ENCODE measurements at regions not wholly inside any gene's neighbourhood (a gene's known extent, or its start where the extent isn't known, plus 50 kb on each side); places are given as distances from the start of the nearest gene placed in this dataset.

DNA sequence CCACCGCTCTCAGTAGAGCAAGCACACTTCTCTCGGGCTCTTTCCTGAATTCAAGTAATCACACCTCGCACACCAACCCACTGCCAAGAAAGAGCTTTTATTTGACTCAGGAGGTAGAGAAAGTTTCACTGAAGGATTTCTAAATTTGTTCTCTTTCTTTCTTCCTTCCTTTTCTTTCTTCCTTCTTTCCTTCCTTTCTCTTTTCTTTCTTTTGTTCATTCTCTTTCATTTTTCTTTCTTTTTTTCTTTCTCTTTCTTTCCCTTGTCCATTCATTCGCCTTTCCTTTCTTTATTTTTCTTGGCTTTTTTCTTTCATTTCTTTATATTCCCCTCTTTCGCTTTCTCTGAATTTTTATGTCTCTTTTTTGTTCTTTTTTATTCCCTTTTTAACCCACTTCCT is 300.1 kb downstream of the ENC1 start:
- TF ChIP-seq, protein P1, sequence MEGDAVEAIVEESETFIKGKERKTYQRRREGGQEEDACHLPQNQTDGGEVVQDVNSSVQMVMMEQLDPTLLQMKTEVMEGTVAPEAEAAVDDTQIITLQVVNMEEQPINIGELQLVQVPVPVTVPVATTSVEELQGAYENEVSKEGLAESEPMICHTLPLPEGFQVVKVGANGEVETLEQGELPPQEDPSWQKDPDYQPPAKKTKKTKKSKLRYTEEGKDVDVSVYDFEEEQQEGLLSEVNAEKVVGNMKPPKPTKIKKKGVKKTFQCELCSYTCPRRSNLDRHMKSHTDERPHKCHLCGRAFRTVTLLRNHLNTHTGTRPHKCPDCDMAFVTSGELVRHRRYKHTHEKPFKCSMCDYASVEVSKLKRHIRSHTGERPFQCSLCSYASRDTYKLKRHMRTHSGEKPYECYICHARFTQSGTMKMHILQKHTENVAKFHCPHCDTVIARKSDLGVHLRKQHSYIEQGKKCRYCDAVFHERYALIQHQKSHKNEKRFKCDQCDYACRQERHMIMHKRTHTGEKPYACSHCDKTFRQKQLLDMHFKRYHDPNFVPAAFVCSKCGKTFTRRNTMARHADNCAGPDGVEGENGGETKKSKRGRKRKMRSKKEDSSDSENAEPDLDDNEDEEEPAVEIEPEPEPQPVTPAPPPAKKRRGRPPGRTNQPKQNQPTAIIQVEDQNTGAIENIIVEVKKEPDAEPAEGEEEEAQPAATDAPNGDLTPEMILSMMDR (IDR thresholded peaks at IDR 0.05; ENCODE audit: insufficient read depth, low read length, severe bottlenecking): no peak
- no peaks in the 10 kb centered on the region for H3K36me3 ChIP-seq (ENCODE audit: control insufficient read depth, insufficient read depth, low read length)
- H3K4me3 ChIP-seq (ENCODE audit: low read depth, low read length): no peak overlapping the region
- no peak for DNase-seq (ENCODE audit: low read depth)
- no peak for FAIRE-seq
- H3K27me3 ChIP-seq (ENCODE audit: control insufficient read depth, insufficient read depth, low read length): no peaks in the 10 kb centered on the region

DNA sequence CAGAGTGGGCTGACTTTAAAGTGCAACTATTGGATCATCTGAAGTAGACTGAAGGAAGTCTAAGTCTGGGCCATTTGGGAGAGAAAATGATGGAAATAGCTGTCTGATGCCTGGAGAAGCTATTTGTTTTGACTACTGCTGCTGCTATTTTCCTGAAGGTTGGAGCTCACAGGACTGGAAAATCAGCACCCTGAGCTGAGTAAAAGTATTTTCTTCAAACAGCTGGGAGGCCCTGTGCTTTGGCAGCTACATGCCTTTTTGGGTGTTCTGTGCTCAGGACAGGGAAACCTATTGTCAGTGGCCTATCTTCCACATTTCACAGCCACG is 302.6 kb downstream of the ENC1 start:
- FAIRE-seq: no peak
- no peak for DNase-seq (ENCODE audit: low read depth)
- Histone ChIP-seq H3K27me3 (ENCODE audit: control insufficient read depth, insufficient read depth, low read length) (no peaks in the 10 kb centered on the region), H3K4me3 (ENCODE audit: low read depth, low read length) (no peak overlapping the region), H3K36me3 (ENCODE audit: control insufficient read depth, insufficient read depth, low read length) (no peaks in the 10 kb centered on the region)
- TF ChIP-seq, protein P1 (IDR thresholded peaks at IDR 0.05; ENCODE audit: insufficient read depth, low read length, severe bottlenecking): no peak

DNA sequence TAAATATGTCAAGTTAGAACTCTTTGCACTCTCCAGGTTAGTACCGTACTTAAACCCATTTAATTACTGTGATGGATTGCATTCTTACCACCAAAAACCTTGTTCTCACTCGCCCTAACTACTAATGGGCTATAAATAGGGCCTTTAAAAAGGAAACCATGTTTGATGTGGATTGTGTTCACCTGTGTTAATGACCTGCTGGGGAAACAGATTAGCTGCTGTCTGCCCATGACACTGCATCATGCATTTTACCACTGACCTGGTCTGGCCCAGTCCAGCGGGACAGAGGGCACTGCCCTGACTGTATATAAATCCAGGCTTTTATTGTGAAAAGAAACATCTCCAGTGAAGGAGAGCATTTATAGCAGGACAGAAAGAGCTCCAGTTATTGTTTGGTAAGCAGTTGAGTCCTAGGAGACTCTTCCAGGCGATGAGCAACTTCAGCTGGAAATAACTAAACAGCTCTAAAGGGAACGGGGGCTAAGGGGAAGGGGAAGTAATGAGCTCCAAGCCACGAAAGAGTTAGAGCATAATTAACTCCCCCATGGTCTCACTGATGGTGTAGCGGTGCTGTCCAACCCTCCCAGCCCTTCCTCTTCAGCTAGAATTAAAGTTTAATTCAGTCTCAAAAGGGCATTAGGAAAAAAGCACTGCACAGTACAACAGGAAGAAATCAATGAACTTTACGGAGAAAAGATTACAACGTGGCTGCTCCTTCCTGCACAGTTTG is 303.1 kb downstream of the ENC1 start:
- peak; percentile 36 for FAIRE-seq
- Histone ChIP-seq H3K4me3 (ENCODE audit: low read depth, low read length) (no peak overlapping the region), H3K36me3 (ENCODE audit: control insufficient read depth, insufficient read depth, low read length) (no peaks in the 10 kb centered on the region)

DNA sequence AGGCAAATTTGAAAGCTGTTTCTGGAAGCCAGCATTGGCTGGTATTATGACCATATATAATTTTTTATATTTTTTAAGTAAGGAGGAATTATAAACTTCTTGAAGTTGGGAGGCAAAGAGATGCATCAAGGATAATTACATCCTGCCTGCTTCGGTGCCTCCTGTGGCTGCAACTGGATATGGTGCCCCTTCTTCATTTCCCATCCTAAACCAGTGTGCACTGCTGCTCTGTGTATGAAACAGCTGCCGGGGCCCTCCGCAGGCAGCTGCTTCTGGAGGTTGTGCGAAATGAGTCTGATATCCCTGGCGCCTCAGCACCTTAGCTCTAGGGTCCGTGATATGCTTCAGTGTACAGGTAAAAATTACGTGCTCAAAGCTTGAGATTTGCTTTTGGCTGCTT is 304.2 kb downstream of the ENC1 start:
- H3K4me3 ChIP-seq (ENCODE audit: low read depth, low read length): no peak overlapping the region
- TF ChIP-seq, protein P1 (IDR thresholded peaks at IDR 0.05; ENCODE audit: insufficient read depth, low read length, severe bottlenecking): peak; percentile 15

More for the DNA sequence above, 303.1 kb downstream of the ENC1 start:
- no peaks in the 10 kb centered on the region for H3K27me3 ChIP-seq (ENCODE audit: control insufficient read depth, insufficient read depth, low read length)
- TF ChIP-seq, protein P1 (IDR thresholded peaks at IDR 0.05; ENCODE audit: insufficient read depth, low read length, severe bottlenecking): no peak
- no peak for DNase-seq (ENCODE audit: low read depth)

DNA sequence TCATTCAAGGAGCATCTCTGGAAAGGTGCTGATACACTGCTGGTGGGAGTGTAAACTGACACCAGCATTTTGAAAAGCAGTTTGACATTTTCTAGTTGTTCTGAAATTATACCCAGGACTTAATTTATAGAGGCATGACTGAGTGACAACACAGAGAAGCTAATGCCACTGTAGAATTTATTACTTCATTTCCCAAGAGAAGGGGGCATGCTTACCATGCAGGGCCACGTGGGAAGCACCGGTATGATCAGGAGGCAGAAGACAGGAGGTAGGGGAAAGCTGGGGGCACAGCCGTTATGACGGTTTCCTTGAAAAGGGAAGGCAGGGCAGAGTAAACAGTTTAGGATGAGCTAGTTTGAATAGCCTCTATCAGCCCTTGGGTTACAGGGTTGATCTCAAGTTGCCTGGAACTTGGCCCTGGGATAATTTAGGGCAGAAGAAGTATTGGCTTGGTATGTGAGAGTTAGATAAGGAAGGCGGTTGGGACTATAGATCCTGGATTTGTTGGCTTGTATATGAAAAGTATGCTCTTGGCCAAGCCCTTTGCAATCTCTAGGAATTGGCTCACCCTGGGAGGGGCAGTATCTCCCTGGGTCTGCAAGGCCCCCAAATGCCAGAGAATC is 305.7 kb downstream of the ENC1 start:
- FAIRE-seq: no peak
- no peak for DNase-seq (ENCODE audit: low read depth)
- TF ChIP-seq, protein P1 (IDR thresholded peaks at IDR 0.05; ENCODE audit: insufficient read depth, low read length, severe bottlenecking): no peak
- Histone ChIP-seq H3K4me3 (ENCODE audit: low read depth, low read length) (no peak overlapping the region), H3K27me3 (ENCODE audit: control insufficient read depth, insufficient read depth, low read length) (no peaks in the 10 kb centered on the region), H3K36me3 (ENCODE audit: control insufficient read depth, insufficient read depth, low read length) (no peaks in the 10 kb centered on the region)

More for the DNA sequence above, 304.2 kb downstream of the ENC1 start:
- Histone ChIP-seq H3K36me3 (ENCODE audit: control insufficient read depth, insufficient read depth, low read length) (no peaks in the 10 kb centered on the region), H3K27me3 (ENCODE audit: control insufficient read depth, insufficient read depth, low read length) (no peaks in the 10 kb centered on the region)
- DNase-seq (ENCODE audit: low read depth): no peak
- FAIRE-seq: no peak

Measured in bronchial epithelial cell (primary cell).